Vagina (tissue), 2 donors: ENCODE measurements at regions not wholly inside any gene's neighbourhood (a gene's known extent, or its start where the extent isn't known, plus 50 kb on each side); places are given as distances from the start of the nearest gene placed in this dataset.

Experiments
- CTCF ChIP-seq, 3 experiments: fragments of 450-650 bp in 2 of 3; fragments of 200-600 bp in 1 of 3; sonication (generic) in 1 of 3; IDR thresholded peaks; one replicate each; pipeline ENCODE4 v1.5.1; 2017 to 2019; ENCODE audit warnings: antibody characterized with exemption in 3 of 3, mild to moderate bottlenecking in 2 of 3, moderate library complexity in 2 of 3
- POLR2A ChIP-seq, 2 donors: fragments of 450-650 bp; IDR thresholded peaks; one replicate each; pipeline ENCODE4 v1.6.1; 2017; ENCODE audit warnings: antibody characterized with exemption in 2 of 2, mild to moderate bottlenecking in 2 of 2, moderate library complexity in 2 of 2
- POLR2AphosphoS5 ChIP-seq, 2 donors: sonication (generic); formaldehyde crosslinking; IDR thresholded peaks; one replicate each; pipeline ENCODE4 v1.9.0; 2017; ENCODE audit warnings: antibody characterized with exemption in 2 of 2, mild to moderate bottlenecking in 2 of 2, low read depth in 1 of 2; ENCODE audit not compliant: insufficient read depth in 1 of 2

GRCh38 chr7:57328457-57328856, 121.5 kb upstream of the ZNF716 start:
- TF ChIP-seq CTCF (IDR thresholded peaks at IDR 0.05) (no peak), POLR2AphosphoS5 (IDR thresholded peaks at IDR 0.05; ENCODE audit: insufficient read depth in 1 of 2, low read depth in 1 of 2) (no peak), POLR2A (IDR thresholded peaks at IDR 0.05) (no peak)
